Coronary artery (tissue), 2 donors: ENCODE measurements at regions not wholly inside any gene's neighbourhood (a gene's known extent, or its start where the extent isn't known, plus 50 kb on each side); places are given as distances from the start of the nearest gene placed in this dataset.

Experiments used
- DNase-seq: peaks from one replicate; pipeline ENCODE4 v3.0.0-alpha.2; 2017; ENCODE audit warnings: low spot score
- H3K27ac ChIP-seq, 2 donors: fragments of 200-600 bp; sonication (generic); one replicate each; pipeline ENCODE4 v1.5.1; 2016 to 2019
- H3K4me3 ChIP-seq: fragments of 200-600 bp; sonication (generic); 2 replicates; pipeline ENCODE4 v1.5.1; 2016; ENCODE audit warnings: mild to moderate bottlenecking, moderate library complexity
- TF ChIP-seq, protein P1 (sequence below): fragments of 200-600 bp; sonication (generic); IDR thresholded peaks from one replicate; pipeline ENCODE4 v1.5.1; 2019; ENCODE audit warnings: antibody characterized with exemption

DNA sequence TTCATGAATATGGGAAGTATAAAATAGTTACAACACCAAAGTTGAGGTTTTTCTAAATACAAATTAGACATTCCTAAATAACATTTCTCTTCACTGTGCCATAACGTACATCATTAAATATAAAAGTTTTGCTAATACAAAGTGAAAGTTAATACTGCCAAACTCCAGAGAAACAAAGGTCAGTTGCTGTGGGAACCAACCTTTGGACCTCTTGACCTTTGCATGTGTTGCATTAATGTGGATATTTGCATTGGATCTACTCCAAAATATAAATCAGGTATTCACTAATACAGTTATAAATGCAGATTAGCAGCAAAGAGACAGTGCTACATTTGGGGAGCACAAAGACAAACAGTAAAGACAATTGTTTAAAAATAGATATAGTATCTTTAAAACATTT is 366.0 kb upstream of the USP15 start:
- TF ChIP-seq, protein P1, sequence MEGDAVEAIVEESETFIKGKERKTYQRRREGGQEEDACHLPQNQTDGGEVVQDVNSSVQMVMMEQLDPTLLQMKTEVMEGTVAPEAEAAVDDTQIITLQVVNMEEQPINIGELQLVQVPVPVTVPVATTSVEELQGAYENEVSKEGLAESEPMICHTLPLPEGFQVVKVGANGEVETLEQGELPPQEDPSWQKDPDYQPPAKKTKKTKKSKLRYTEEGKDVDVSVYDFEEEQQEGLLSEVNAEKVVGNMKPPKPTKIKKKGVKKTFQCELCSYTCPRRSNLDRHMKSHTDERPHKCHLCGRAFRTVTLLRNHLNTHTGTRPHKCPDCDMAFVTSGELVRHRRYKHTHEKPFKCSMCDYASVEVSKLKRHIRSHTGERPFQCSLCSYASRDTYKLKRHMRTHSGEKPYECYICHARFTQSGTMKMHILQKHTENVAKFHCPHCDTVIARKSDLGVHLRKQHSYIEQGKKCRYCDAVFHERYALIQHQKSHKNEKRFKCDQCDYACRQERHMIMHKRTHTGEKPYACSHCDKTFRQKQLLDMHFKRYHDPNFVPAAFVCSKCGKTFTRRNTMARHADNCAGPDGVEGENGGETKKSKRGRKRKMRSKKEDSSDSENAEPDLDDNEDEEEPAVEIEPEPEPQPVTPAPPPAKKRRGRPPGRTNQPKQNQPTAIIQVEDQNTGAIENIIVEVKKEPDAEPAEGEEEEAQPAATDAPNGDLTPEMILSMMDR = no peak
- DNase-seq = no peak

DNA sequence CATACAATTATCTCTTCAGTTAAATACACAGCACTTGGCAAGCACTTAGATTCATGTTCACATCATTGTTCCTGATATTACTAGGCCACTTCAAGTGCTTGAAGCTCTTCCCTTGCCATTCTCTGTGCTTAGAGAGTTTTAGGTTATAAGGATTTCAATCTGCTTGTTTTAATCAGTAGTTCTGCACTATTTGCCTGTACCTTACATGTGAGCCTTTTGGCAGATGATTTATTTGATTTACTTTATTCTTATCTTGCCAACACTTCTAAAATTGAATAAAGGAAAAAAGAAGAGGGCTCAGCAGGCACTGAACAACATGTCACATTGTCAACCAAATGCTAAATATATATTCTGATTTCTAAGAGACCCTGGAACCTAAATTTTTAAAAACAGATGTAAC is 363.8 kb upstream of the USP15 start:
- no peak for DNase-seq
- Histone ChIP-seq H3K4me3 (no peak overlapping the region), H3K27ac (no peak overlapping the region)
- TF ChIP-seq, protein P1 = no peak

More for the DNA sequence above, 366.0 kb upstream of the USP15 start:
- H3K27ac ChIP-seq = no peak overlapping the region
- H3K4me3 ChIP-seq = no peak overlapping the region

DNA sequence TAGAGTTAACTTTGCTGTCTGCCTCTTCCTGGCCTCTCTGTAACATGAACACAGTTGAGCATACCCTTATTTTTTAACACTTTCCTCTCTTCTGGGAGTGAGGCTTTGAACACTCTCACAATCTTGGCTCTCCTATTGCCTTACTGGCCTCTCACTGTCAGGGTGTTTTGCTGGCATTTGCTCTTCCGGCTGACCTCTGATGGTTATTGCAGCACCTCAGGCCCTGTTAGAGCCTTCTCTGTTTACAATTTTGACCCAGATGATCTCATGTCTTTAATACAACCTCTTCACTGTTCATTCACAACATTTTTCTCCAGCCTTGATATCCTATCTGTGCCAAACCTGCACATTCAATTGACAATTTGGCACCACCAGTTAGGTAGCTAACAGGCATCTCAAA is 357.8 kb upstream of the USP15 start:
- DNase-seq = no peak
- Histone ChIP-seq H3K4me3 (no peak overlapping the region), H3K27ac (no peak overlapping the region)
- TF ChIP-seq, protein P1 = no peak

DNA sequence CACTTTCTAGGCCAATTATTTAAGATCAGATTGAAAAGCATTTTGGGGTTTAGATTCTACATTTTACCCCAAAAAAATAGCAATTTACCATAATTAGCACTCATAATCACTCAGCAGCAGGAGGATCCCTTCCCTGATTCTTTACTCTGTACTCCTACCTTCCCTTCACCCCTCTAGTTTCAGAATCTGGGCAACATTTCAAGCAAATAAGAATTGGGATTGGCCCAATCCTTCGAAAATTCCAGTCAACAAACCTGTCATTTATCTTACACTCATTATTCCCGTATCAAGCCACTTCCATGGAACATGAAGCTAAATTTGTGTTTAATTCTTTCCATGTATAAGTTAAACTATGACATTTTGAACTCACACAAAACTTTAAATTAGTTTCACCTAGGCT is 349.1 kb upstream of the USP15 start:
- TF ChIP-seq, protein P1 = no peak
- no peak for DNase-seq
- Histone ChIP-seq H3K4me3 (no peak overlapping the region), H3K27ac (no peak overlapping the region)

DNA sequence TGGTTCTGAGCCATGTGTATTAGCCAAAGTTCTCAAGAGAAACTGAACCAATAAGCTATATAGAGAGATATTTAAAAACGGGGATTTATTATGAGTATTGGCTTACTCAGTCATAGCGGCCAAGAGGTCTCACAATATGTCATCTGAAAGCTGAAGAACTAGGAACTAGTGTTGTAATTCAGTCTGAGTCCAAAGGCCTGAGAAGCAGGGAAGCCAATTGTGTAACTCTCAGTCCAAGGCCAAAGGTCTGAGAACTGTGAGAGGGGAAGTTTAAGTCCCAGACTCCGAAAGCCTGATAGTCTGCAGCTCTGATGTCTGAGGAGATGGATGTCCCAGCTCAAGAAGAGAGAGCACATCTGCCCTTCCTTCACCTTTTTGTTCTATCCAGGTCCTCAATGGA is 344.8 kb upstream of the USP15 start:
- H3K4me3 ChIP-seq = no peak overlapping the region
- DNase-seq = no peak
- H3K27ac ChIP-seq = no peak overlapping the region
- TF ChIP-seq, protein P1 = no peak

DNA sequence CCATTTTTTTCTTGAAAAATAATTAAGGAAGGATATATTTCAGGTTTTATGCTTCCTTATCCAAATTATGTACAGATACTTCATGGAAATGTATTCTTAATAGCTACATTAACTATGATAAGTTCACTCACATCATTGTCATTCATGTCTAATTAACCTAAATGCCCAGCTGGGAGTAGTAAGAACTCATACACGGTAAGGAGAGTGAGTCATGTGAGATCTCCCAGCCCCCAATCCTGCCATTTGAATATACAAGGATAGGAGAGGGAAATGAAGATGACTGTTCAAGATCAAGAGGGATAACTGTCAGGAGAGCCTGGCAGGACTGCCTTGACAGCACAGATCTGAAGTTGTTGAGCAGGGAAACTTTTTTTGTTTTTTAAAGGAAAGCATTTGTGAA is 343.4 kb upstream of the USP15 start:
- Histone ChIP-seq H3K4me3 (no peak overlapping the region), H3K27ac (no peak overlapping the region)
- TF ChIP-seq, protein P1 = no peak
- no peak for DNase-seq

DNA sequence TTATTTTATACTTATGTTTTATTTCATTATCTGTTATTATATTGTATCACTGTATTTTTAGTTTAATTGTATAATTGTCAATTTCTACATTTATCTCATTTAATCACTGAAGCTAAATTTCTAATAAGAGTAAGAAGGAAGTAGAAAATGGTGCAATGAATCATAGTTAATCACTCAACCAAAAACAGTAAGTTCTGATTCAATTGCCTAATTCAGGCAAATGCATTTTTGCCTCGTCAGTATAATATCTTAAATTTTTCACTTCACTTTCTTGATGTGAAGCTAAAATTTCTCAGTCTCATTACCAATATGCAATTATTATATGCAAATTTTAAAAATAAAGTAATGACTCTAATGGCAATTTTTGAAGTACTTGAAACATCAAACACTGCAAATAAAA is 340.5 kb upstream of the USP15 start:
- Histone ChIP-seq H3K27ac (no peak overlapping the region), H3K4me3 (no peak overlapping the region)
- DNase-seq = no peak
- TF ChIP-seq, protein P1 = no peak
